ENCODE measurements at regions not wholly inside any gene's neighbourhood (a gene's known extent, or its start where the extent isn't known, plus 50 kb on each side); places are given as distances from the start of the nearest gene placed in this dataset.

DNA sequence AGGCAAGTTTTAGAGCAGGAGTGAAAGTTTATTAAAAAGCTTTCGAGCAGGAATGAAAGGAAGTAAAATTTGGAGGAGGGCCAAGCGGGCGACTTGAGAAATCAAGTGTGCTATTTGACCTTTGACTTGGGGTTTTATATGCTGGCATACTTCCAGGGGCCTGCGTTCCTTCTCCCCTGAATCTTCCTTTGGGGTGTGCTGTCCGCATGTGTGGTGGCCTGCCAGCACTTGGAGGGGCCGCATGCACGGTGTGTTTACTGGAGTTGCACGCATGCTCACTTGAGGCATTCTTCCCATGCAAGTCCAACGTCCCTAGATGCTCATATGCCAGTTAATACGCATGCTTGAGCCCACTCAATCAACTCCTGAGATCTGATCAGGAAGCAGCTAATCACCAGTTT lies 78.3 kb upstream of the MAP4K4 start:
- Mint-ChIP-seq H3K36me3 (ENCODE audit: low read depth) (no peaks in the 10 kb centered on the region), H3K27me3 (ENCODE audit: low read depth) (no peaks in the 10 kb centered on the region), H3K9me3 (no peaks in the 10 kb centered on the region), H3K4me1 (ENCODE audit: low read depth) (peaks cover 26% of the 10 kb centered on the region), H3K27ac (no peak overlapping the region), H3K4me3 (no peak overlapping the region)

DNA sequence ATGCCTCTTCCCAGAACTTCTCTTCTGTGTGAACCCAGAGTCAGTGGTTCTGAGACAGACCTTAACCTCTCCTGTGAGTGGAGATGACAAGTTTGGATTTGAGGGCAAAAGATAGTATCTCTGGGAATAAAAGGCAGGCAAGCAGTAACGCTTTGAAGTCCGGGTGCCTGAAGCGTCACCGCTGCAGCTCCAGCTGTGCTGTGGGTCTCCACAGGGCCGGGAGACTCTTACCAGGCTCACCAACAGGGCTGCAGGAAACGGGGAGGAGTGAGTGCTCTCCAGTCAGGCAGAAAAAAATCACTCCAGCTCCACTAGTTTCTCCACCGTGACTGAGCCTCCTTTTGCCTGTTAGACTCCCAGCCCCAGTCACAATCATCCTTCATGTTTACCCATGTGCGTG lies 79.7 kb upstream of the MAP4K4 start:
- H3K4me1 Mint-ChIP-seq (ENCODE audit: low read depth), result peaks cover 15% of the 10 kb centered on the region
- H3K27ac Mint-ChIP-seq, result no peak overlapping the region
- no peaks in the 10 kb centered on the region for H3K36me3 Mint-ChIP-seq (ENCODE audit: low read depth)
- no peaks in the 10 kb centered on the region for H3K9me3 Mint-ChIP-seq
- no peaks in the 10 kb centered on the region for H3K27me3 Mint-ChIP-seq (ENCODE audit: low read depth)
- no peak overlapping the region for H3K4me3 Mint-ChIP-seq

DNA sequence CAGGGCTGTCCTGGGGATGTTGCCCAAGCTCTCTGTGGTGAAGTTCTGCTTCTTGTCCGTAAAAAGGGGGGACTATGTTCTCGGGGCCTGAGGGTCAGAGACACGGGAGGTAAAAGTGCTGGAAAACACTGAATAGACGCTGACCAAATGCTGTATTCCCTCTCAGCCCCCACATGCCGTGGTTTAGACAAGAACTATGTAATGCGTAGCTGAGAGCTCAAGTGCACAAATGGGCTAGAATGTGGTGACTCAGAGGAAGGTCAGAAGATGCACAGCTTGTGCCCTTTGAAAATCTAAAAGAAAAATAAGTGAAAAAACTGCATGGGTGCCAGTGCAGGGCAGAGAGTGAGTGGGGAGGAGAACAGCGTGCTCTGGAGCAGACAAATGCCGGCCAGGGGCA lies 80.3 kb upstream of the MAP4K4 start:
- H3K4me1 Mint-ChIP-seq (ENCODE audit: low read depth), result peaks cover 11% of the 10 kb centered on the region
- no peaks in the 10 kb centered on the region for H3K27me3 Mint-ChIP-seq (ENCODE audit: low read depth)

DNA sequence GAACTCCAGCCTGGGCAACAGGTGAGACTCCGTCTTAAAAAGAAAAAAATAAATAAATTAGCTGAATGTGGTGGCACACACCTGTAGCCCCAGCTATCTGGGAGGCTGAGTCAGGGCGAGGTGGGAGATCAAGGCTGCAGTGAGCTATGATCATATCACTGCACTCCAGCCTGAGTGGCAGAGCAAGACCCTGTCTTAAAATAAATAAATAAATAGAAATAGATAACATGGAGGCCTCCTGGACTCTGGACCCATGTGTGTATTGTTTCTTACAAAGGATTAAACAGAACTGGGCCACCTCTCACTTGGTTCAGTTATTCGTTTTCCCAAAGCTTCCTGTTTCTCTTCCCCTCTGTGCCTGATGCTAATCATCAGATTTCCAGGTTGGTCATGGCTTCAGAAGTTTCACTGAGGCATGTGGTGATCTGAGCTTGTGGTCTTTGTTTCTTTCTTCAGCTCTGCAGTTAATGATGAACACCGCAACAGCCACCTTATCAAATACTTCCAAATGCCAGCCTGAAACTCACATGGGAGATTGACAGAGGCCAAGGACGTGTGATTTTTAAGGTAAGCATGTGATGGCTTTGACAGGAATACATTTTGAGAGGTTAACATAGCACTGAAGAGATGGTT lies 83.3 kb upstream of the MAP4K4 start:
- Mint-ChIP-seq H3K4me1 (ENCODE audit: low read depth) (peaks cover 1% of the 10 kb centered on the region), H3K4me3 (no peak overlapping the region), H3K27ac (no peak overlapping the region), H3K9me3 (peaks cover 7% of the 10 kb centered on the region), H3K27me3 (ENCODE audit: low read depth) (no peaks in the 10 kb centered on the region), H3K36me3 (ENCODE audit: low read depth) (no peaks in the 10 kb centered on the region)

More for the DNA sequence above, 80.3 kb upstream of the MAP4K4 start:
- Mint-ChIP-seq H3K27ac (no peak overlapping the region), H3K4me3 (no peak overlapping the region), H3K36me3 (ENCODE audit: low read depth) (no peaks in the 10 kb centered on the region), H3K9me3 (no peaks in the 10 kb centered on the region)

DNA sequence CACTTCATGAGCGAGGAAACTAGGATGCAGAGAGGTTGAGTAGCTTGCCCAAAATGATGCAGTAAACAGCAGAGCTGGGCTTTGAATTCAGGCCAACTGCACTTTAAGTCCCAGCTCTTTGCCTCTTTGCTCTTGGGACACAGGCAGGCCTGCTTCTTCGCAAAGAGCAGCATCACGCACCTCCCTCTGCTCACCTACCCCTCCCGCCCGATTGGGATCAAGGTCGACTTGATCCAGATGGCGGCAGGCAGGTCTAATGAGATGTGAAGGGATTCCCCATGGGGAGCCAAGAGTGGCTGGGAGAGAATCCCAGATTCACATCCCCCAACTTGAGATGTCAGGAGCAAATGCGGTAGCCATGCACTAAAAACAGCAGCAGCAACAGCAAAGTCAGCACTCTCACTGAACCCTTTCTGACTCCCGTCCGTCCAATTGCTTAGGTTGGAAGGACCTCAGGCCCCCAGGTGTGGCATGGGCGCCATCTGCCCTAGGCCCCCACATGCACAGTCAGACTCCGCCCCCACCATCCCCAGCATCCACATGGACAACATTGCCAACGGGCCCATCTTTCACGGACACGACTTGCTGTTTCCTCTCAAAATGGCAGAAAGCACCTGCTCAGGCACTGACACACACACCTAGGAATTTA lies 84.3 kb upstream of the MAP4K4 start:
- peaks cover 2% of the 10 kb centered on the region for H3K36me3 Mint-ChIP-seq (ENCODE audit: low read depth)
- no peak overlapping the region for H3K4me3 Mint-ChIP-seq
- no peak overlapping the region for H3K27ac Mint-ChIP-seq
- peaks cover 14% of the 10 kb centered on the region for H3K9me3 Mint-ChIP-seq
- H3K27me3 Mint-ChIP-seq (ENCODE audit: low read depth), result no peaks in the 10 kb centered on the region
- no peaks in the 10 kb centered on the region for H3K4me1 Mint-ChIP-seq (ENCODE audit: low read depth)

DNA sequence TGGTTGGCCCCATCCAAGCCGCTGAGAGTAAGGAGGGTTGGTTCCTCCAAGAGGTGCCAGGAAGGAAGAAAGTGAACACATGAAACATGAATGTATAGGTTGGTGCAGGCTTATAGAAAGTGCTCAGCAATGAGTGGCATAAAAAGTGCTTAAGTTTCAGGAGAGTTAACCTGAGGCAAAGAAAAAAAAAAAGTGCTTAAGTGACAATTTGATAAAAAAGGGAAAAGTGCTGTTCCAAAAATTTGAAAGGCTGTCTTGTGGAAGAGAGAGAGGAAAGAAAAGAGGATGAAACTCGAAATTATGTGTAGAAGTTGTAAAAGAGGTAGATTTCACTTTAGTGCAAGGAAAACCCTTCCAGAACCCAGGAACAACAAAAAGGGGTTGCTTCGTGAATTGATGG lies 85.5 kb upstream of the MAP4K4 start:
- Mint-ChIP-seq H3K9me3 (peaks cover 14% of the 10 kb centered on the region), H3K36me3 (ENCODE audit: low read depth) (peaks cover 2% of the 10 kb centered on the region), H3K4me1 (ENCODE audit: low read depth) (peaks cover 4% of the 10 kb centered on the region), H3K4me3 (no peak overlapping the region), H3K27ac (no peak overlapping the region), H3K27me3 (ENCODE audit: low read depth) (no peaks in the 10 kb centered on the region)

DNA sequence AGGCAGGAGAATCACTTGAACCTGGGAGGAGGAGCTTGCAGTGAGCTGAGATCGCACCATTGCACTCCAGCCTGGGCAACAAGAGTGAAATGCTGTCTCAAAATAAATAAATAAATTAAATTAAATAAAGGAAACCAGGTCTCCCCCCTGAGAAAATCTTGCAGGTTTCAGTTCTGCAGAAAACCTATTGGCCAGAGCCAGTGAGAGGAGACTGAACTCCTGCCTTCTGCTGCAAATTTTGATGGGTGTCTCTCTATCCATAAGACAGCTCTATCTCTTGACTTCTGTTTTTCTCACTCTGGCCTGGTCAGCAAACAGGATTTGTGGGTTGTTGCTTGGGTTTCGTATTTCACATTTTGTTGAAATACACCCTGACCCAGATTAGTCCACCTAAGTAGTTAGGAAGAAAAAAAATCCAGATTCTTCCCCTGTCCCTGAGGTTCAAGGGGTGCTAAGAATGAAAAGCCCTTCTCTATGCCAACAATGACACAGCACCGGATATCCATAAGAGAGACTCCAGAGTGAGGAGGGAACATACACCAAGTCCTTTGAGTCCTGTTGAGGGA lies 86.7 kb upstream of the MAP4K4 start:
- Mint-ChIP-seq H3K36me3 (ENCODE audit: low read depth) (peaks cover 2% of the 10 kb centered on the region), H3K4me1 (ENCODE audit: low read depth) (peaks cover 5% of the 10 kb centered on the region), H3K27ac (no peak overlapping the region), H3K27me3 (ENCODE audit: low read depth) (no peaks in the 10 kb centered on the region), H3K4me3 (no peak overlapping the region), H3K9me3 (peaks cover 14% of the 10 kb centered on the region)

DNA sequence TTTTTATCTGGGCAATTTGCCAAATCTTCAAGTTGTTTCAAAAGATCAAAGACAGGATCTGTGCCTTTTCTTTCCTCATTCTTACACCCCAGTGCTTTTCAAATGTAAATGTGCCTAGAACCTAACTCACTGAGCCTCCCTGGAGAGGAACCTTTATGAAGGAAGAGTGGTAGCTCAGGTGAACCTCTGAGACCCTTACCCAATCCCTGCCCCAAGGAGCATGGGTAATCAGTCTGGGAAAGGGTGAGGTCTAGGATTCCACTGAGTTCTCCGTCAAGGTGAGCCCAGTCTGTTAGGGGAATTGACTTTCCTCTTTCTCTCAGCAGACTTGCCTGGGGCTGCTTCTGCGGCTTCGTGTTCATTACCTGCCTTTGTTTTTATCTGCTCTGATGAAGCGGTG lies 88.1 kb upstream of the MAP4K4 start:
- peaks cover 14% of the 10 kb centered on the region for H3K9me3 Mint-ChIP-seq
- no peaks in the 10 kb centered on the region for H3K27me3 Mint-ChIP-seq (ENCODE audit: low read depth)
- H3K4me1 Mint-ChIP-seq (ENCODE audit: low read depth), result peaks cover 5% of the 10 kb centered on the region
- H3K36me3 Mint-ChIP-seq (ENCODE audit: low read depth), result peaks cover 2% of the 10 kb centered on the region
- H3K27ac Mint-ChIP-seq, result no peak overlapping the region
- H3K4me3 Mint-ChIP-seq, result no peak overlapping the region

DNA sequence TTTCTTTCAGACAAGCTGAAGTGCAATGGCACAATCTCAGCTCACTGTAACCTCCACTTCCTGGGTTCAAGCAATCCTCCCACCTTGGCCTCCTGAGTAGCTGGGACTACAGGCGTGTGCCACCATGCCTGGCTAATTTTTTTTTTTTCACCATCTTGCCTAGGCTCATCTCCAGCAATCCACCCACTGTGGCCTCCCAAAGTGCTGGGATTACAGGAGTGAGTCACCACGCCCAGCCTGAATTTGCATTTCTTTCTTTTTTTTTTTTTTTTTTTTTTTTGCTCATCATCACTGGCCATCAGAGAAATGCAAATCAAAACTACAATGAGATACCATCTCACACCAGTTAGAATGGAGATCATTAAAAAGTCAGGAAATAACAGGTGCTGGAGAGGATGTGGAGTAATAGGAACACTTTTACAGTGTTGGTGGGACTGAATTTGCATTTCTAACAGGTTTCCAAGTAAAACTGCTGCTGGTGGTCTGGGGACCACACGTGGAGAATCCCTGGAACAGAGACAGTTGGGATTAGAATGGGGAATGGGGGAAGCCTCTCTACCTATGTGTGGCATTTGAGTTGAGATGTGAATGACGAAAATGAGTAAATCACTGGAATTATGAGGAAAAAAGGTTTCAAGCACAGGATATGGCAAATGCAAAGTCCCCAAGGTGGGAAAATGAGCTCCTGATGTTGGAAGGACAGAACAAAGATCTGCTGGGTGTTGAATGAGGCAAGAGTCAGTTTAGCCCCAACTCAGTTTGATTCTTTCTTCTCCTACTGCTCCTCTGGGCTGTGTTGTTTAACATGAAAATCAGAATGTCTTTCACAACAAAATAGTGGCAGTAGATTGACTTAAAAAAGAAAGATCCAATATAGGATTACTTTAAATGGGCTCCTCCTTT lies 88.8 kb upstream of the MAP4K4 start:
- H3K27ac Mint-ChIP-seq, result no peak overlapping the region
- H3K9me3 Mint-ChIP-seq, result peaks cover 14% of the 10 kb centered on the region
- no peak overlapping the region for H3K4me3 Mint-ChIP-seq
- peaks cover 5% of the 10 kb centered on the region for H3K4me1 Mint-ChIP-seq (ENCODE audit: low read depth)
- no peaks in the 10 kb centered on the region for H3K27me3 Mint-ChIP-seq (ENCODE audit: low read depth)
- peaks cover 2% of the 10 kb centered on the region for H3K36me3 Mint-ChIP-seq (ENCODE audit: low read depth)

DNA sequence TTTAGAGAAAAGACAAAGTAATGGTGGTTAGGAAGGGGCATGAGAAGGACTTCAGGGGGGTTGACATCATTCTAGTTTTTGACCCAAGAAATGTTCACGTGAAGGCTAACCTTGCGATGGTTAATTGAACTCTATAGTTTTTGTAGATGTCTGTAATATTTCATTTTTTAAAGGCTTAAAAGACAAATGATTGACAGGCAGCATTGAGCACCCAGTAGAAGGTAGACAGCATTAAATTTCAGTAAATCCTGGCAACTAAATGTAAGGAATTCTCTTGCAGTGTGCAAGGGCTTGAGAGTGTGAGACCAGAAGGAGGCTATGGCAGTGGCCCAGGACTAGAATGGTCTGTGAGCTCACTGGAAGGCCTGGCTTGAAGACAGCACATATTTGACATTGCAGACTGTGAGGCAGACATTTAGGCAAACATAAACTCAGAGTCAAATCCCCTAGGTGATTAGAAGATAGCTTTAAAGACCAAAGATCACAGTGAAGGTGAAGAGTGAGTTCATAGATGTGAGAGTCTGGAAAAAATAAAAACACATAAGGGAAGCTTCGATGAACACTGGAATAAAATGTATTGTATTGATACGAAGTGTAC lies 100.1 kb upstream of the MAP4K4 start:
- no peaks in the 10 kb centered on the region for H3K9me3 Mint-ChIP-seq
- H3K27ac Mint-ChIP-seq, result no peak overlapping the region
- H3K4me3 Mint-ChIP-seq, result no peak overlapping the region
- no peaks in the 10 kb centered on the region for H3K27me3 Mint-ChIP-seq (ENCODE audit: low read depth)
- peaks cover 3% of the 10 kb centered on the region for H3K4me1 Mint-ChIP-seq (ENCODE audit: low read depth)
- H3K36me3 Mint-ChIP-seq (ENCODE audit: low read depth), result no peaks in the 10 kb centered on the region

DNA sequence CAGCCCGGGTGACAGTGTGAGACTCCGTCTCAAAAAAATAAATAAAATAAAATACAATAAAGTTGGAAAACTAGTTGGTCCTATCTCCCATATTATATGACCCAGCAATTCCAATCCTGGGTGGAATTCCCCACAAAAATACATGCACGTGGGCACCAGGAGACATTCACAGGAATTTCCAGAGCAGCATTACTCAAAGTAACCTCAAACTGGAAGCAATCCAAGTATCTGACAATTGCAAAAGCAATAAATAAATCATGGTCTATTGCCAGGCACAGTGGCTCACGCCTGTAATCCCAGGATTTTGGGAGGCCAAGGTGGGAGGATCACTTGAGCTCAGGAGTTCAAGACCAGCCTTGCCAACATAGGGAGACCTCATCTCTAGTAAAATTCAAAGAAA lies 101.2 kb upstream of the MAP4K4 start:
- Mint-ChIP-seq H3K4me1 (ENCODE audit: low read depth) (peaks cover 3% of the 10 kb centered on the region), H3K9me3 (no peaks in the 10 kb centered on the region), H3K4me3 (no peak overlapping the region), H3K27me3 (ENCODE audit: low read depth) (no peaks in the 10 kb centered on the region), H3K27ac (no peak overlapping the region), H3K36me3 (ENCODE audit: low read depth) (no peaks in the 10 kb centered on the region)

DNA sequence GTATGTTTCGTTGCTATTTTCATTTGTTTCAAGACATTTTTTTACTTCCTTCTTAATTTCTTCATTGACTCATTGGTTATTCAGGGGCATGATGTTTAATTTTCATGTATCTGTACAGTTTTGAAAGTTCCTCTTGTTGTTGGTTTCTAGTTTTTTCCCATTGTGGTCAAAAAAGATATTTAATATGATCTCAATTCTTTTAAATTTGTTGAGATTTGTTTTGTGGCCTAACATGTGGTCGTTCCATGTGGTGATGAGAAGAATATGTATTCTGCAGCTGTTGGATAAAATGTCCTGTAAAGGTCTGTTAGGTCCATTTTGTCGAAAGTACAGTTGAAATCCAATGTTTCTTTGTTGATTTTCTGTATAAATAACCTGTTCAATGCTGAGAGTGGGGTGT lies 110.3 kb upstream of the MAP4K4 start:
- peaks cover 9% of the 10 kb centered on the region for H3K36me3 Mint-ChIP-seq (ENCODE audit: low read depth)
- no peak overlapping the region for H3K4me3 Mint-ChIP-seq
- no peaks in the 10 kb centered on the region for H3K27me3 Mint-ChIP-seq (ENCODE audit: low read depth)
- H3K27ac Mint-ChIP-seq, result no peak overlapping the region
- no peaks in the 10 kb centered on the region for H3K4me1 Mint-ChIP-seq (ENCODE audit: low read depth)
- peaks cover 19% of the 10 kb centered on the region for H3K9me3 Mint-ChIP-seq

DNA sequence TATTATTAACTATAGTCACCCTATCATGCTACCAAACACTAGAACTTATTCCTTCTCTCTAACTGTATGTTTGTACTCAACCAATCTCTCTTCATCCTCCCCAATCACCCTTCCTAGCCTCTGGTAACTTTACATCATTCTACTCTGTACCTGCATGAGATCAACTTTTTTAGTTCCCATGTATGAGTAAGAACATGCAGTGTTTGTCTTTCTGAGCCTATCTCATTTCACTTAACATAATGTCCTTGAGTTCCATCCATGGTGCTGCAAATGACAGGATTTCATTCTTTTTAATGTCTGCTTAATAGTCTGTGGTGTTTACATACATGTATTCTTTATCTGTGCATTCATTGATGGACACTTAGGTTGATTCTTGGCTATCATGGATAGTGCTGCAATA lies 108.9 kb upstream of the RFX8 start:
- H3K4me1 Mint-ChIP-seq (ENCODE audit: low read depth), result no peaks in the 10 kb centered on the region
- peaks cover 13% of the 10 kb centered on the region for H3K9me3 Mint-ChIP-seq
- H3K4me3 Mint-ChIP-seq, result no peak overlapping the region
- no peaks in the 10 kb centered on the region for H3K27me3 Mint-ChIP-seq (ENCODE audit: low read depth)
- peaks cover 1% of the 10 kb centered on the region for H3K36me3 Mint-ChIP-seq (ENCODE audit: low read depth)
- H3K27ac Mint-ChIP-seq, result no peak overlapping the region

DNA sequence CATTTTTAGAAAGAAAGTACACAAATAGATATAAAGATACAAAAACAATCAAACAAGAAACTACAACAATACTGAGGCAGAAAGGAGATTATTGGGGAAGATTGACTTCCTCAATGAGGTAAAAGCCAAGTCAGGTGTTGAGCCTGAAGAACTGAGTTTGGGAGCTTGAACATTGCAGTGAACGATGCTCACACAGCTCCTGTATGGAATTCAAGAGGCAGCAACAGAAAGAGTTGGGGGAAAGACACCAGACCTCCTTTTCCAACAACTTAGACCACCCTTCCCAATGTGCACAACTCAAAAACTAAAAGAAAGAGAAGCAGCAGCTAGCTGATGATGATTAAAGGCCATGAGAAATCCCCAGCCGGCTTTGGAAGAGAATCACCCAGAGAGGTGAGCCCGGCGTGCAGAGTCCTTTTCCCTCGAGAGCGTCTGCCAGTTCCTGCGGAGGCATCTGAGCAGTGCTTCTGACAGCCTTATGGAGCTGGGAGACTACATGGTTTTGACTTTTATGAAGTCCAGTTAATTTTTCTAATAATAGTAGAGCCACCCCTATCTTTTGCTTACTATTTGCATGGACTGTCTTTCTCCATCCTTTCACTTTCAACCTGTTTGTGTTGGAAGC lies 106.9 kb upstream of the RFX8 start:
- H3K27me3 Mint-ChIP-seq (ENCODE audit: low read depth), result no peaks in the 10 kb centered on the region
- no peak overlapping the region for H3K4me3 Mint-ChIP-seq
- no peak overlapping the region for H3K27ac Mint-ChIP-seq

More for the DNA sequence above, 106.9 kb upstream of the RFX8 start:
- peaks cover 8% of the 10 kb centered on the region for H3K9me3 Mint-ChIP-seq
- no peaks in the 10 kb centered on the region for H3K36me3 Mint-ChIP-seq (ENCODE audit: low read depth)
- peaks cover 11% of the 10 kb centered on the region for H3K4me1 Mint-ChIP-seq (ENCODE audit: low read depth)
